GM12875 (cell line): ENCODE measurements at regions not wholly inside any gene's neighbourhood (a gene's known extent, or its start where the extent isn't known, plus 50 kb on each side); places are given as distances from the start of the nearest gene placed in this dataset.

Experiments used
- H3K4me3 ChIP-seq: one replicate; pipeline ENCODE4 v1.5.1; 2011; ENCODE audit warnings: low read depth, low read length, control low read depth
- CTCF ChIP-seq: IDR thresholded peaks from 2 replicates; pipeline ENCODE4 v1.5.1; 2011; ENCODE audit warnings: low read depth, mild to moderate bottlenecking, control low read depth, inconsistent platforms, low read length, moderate library complexity, borderline replicate concordance; ENCODE audit not compliant: insufficient read depth

GRCh38 chrX:5788910-5789309 is 439.8 kb downstream of the NLGN4X start:
- no peak overlapping the region for H3K4me3 ChIP-seq
- TF ChIP-seq CTCF = no peak

- no peak overlapping the region for H3K4me3 ChIP-seq
- TF ChIP-seq CTCF = no peak
Observed at GRCh38 chrX:5780821-5781220, 447.8 kb downstream of the NLGN4X start.

- no peak for TF ChIP-seq CTCF
- H3K4me3 ChIP-seq = no peak overlapping the region
Observed at GRCh38 chrX:5775846-5776430, 452.7 kb downstream of the NLGN4X start.

- no peak for TF ChIP-seq CTCF
- no peak overlapping the region for H3K4me3 ChIP-seq
Observed at GRCh38 chrX:5774446-5774845, 454.2 kb downstream of the NLGN4X start.

- TF ChIP-seq CTCF = no peak
- H3K4me3 ChIP-seq = no peak overlapping the region
Observed at GRCh38 chrX:5771441-5771840, 457.2 kb downstream of the NLGN4X start.

GRCh38 chrX:5756616-5757015 is 472.1 kb downstream of the NLGN4X start:
- no peak overlapping the region for H3K4me3 ChIP-seq
- no peak for TF ChIP-seq CTCF

- no peak for TF ChIP-seq CTCF
- no peak overlapping the region for H3K4me3 ChIP-seq
Observed at GRCh38 chrX:5753291-5753690, 475.4 kb downstream of the NLGN4X start.
